Loucy (cell line): ENCODE measurements at regions not wholly inside any gene's neighbourhood (a gene's known extent, or its start where the extent isn't known, plus 50 kb on each side); places are given as distances from the start of the nearest gene placed in this dataset.

ENCODE experiments used
- EZH2phosphoT487 ChIP-seq: fragments of 200-600 bp; IDR thresholded peaks from 2 replicates; pipeline ENCODE4 v1.6.1; 2018; ENCODE audit warnings: antibody characterized with exemption, mild to moderate bottlenecking, moderate library complexity, borderline replicate concordance
- TF ChIP-seq, protein P1 (sequence below): fragments of 200-600 bp; sonication (generic); conservative IDR thresholded peaks from 2 replicates; pipeline ENCODE4 v1.5.1; 2014; ENCODE audit warnings: mild to moderate bottlenecking, antibody characterized with exemption, low read length

- TF ChIP-seq, protein P1, sequence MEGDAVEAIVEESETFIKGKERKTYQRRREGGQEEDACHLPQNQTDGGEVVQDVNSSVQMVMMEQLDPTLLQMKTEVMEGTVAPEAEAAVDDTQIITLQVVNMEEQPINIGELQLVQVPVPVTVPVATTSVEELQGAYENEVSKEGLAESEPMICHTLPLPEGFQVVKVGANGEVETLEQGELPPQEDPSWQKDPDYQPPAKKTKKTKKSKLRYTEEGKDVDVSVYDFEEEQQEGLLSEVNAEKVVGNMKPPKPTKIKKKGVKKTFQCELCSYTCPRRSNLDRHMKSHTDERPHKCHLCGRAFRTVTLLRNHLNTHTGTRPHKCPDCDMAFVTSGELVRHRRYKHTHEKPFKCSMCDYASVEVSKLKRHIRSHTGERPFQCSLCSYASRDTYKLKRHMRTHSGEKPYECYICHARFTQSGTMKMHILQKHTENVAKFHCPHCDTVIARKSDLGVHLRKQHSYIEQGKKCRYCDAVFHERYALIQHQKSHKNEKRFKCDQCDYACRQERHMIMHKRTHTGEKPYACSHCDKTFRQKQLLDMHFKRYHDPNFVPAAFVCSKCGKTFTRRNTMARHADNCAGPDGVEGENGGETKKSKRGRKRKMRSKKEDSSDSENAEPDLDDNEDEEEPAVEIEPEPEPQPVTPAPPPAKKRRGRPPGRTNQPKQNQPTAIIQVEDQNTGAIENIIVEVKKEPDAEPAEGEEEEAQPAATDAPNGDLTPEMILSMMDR = no peak
- no peak for TF ChIP-seq EZH2phosphoT487
Observed at GRCh38 chr6:144362042-144363018, 77.2 kb downstream of the UTRN start.
